ENCODE measurements at regions not wholly inside any gene's neighbourhood (a gene's known extent, or its start where the extent isn't known, plus 50 kb on each side); places are given as distances from the start of the nearest gene placed in this dataset.

GRCh38 chr6:65908065-65908464, 201.0 kb upstream of the EYS start:
- no peak for TF ChIP-seq CTCF (IDR thresholded peaks at IDR 0.05)
- TF ChIP-seq POLR2A (IDR thresholded peaks at IDR 0.05) = no peak
